BJ (cell line): ENCODE measurements at regions not wholly inside any gene's neighbourhood (a gene's known extent, or its start where the extent isn't known, plus 50 kb on each side); places are given as distances from the start of the nearest gene placed in this dataset.

Source experiments
- CTCF ChIA-PET: fragments of 350-600 bp; formaldehyde crosslinking; extraction: SDS; loops from one replicate; lab custom pipeline; 2021; ENCODE audit warnings: antibody characterized with exemption, inconsistent platforms; lab: Yijun Ruan, JAX
- POLR2A ChIA-PET: fragments of 300-600 bp; sonication (Branson Sonifier 250); formaldehyde crosslinking; extraction: SDS; loops from one replicate; lab custom pipeline; 2021; ENCODE audit warnings: antibody characterized with exemption; lab: Charles Lee
- DNase-seq: peaks from one replicate; pipeline ENCODE4 v3.0.0-alpha.2; 2011; ENCODE audit warnings: low read depth
- H3K27me3 ChIP-seq: 2 replicates; pipeline ENCODE4 v1.6.0; 2011; ENCODE audit warnings: low read length; ENCODE audit not compliant: control insufficient read depth, insufficient read depth
- H3K36me3 ChIP-seq: 2 replicates; pipeline ENCODE4 v1.5.1; 2011; ENCODE audit warnings: low read length; ENCODE audit not compliant: control insufficient read depth, insufficient read depth
- H3K4me3 ChIP-seq: 2 replicates; pipeline ENCODE4 v1.5.1; 2011; ENCODE audit warnings: low read depth, mild to moderate bottlenecking, control low read depth, low read length
- TF ChIP-seq, protein P1 (sequence below): IDR thresholded peaks from 2 replicates; pipeline ENCODE4 v1.5.1; 2011; ENCODE audit warnings: low read depth, mild to moderate bottlenecking, control low read depth, inconsistent platforms, low read length, moderate library complexity; ENCODE audit not compliant: insufficient read depth

- TF ChIP-seq, protein P1, sequence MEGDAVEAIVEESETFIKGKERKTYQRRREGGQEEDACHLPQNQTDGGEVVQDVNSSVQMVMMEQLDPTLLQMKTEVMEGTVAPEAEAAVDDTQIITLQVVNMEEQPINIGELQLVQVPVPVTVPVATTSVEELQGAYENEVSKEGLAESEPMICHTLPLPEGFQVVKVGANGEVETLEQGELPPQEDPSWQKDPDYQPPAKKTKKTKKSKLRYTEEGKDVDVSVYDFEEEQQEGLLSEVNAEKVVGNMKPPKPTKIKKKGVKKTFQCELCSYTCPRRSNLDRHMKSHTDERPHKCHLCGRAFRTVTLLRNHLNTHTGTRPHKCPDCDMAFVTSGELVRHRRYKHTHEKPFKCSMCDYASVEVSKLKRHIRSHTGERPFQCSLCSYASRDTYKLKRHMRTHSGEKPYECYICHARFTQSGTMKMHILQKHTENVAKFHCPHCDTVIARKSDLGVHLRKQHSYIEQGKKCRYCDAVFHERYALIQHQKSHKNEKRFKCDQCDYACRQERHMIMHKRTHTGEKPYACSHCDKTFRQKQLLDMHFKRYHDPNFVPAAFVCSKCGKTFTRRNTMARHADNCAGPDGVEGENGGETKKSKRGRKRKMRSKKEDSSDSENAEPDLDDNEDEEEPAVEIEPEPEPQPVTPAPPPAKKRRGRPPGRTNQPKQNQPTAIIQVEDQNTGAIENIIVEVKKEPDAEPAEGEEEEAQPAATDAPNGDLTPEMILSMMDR = no peak
- Histone ChIP-seq H3K4me3 (no peak overlapping the region), H3K36me3 (no peaks in the 10 kb centered on the region), H3K27me3 (no peaks in the 10 kb centered on the region)
- ChIA-PET POLR2A (no interaction called here), CTCF (interaction anchor here (1.0 kb wide), 1 partner anchor 17 kb away, joined by 3 read pairs; no protein-coding TSS in a partner anchor)
- no peak for DNase-seq
Measured at GRCh38 chr15:95442107-95442719, 888.3 kb upstream of the NR2F2 start.

DNA sequence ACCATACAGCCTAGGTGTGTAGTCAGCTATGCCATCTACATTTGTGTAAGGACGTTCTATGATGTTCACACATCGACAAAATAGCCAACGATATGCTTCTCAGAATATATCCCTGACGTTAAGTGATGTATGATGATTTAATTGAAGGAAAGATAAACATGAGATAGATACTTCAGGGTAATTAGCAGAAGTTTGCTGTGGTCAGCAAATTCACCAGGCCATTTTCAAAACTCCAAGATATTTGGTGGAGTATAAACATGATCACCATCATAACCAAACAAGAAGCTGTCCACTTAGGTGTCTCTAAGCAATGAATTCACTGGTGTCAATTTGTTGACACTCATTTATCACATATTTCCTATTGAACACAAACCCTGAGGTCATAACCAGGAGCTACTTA lies 885.6 kb upstream of the NR2F2 start:
- DNase-seq = no peak
- POLR2A ChIA-PET = no interaction called here
- Histone ChIP-seq H3K4me3 (no peak overlapping the region), H3K27me3 (no peaks in the 10 kb centered on the region), H3K36me3 (no peaks in the 10 kb centered on the region)
- CTCF ChIA-PET = no interaction called here
- TF ChIP-seq, protein P1 = no peak

DNA sequence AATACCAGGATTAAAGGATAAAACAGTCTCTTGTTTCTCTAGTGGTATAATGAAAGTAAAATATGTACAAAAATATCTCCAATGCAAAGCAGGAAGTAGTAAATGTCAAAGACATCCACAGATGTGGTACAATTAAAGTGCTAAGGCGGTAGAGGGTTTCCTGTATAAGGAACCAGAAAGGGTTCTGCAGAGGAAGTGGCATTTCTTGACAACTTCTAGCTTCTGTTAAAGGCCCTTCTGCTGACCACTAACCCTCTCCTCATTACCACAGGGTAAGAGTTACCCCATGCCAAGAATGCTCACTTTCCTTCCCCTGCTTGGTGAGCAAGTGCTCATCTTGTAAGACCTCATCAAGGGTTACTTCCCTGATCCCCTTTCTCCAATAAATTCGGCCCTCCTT lies 883.6 kb upstream of the NR2F2 start:
- no peak for DNase-seq
- CTCF ChIA-PET = interaction anchor here (0.6 to 0.9 kb wide), 3 partner anchors 24 to 156 kb away, joined by 3 to 4 read pairs (median 3); no protein-coding TSS in a partner anchor
- POLR2A ChIA-PET = no interaction called here
- Histone ChIP-seq H3K4me3 (no peak overlapping the region), H3K27me3 (no peaks in the 10 kb centered on the region), H3K36me3 (no peaks in the 10 kb centered on the region)
- TF ChIP-seq, protein P1 = no peak

DNA sequence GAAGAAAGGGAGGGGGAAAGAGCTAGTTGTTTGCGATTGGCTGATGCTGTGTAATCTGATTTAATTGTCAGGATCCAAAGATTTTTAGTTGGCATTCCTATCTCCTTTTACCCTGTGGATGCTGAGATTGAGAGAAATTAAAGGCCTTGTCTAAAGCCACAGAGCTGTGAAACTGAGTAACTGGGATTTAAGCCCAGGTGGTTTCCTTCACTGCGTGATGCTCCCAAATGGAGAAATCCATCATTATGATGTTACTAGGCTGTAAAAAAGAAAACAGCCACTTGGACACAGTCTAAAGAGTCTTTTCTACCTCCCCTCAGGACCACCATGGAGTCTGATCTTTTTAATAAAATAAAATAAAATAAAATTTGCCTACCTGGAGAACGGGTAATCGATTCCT lies 883.0 kb upstream of the NR2F2 start:
- CTCF ChIA-PET = interaction anchor here (0.6 to 0.9 kb wide), 3 partner anchors 23 to 157 kb away, joined by 3 to 4 read pairs (median 3); no protein-coding TSS in a partner anchor
- no peaks in the 10 kb centered on the region for H3K36me3 ChIP-seq
- DNase-seq = no peak
- POLR2A ChIA-PET = no interaction called here
- TF ChIP-seq, protein P1 = no peak
- no peak overlapping the region for H3K4me3 ChIP-seq
- H3K27me3 ChIP-seq = no peaks in the 10 kb centered on the region

DNA sequence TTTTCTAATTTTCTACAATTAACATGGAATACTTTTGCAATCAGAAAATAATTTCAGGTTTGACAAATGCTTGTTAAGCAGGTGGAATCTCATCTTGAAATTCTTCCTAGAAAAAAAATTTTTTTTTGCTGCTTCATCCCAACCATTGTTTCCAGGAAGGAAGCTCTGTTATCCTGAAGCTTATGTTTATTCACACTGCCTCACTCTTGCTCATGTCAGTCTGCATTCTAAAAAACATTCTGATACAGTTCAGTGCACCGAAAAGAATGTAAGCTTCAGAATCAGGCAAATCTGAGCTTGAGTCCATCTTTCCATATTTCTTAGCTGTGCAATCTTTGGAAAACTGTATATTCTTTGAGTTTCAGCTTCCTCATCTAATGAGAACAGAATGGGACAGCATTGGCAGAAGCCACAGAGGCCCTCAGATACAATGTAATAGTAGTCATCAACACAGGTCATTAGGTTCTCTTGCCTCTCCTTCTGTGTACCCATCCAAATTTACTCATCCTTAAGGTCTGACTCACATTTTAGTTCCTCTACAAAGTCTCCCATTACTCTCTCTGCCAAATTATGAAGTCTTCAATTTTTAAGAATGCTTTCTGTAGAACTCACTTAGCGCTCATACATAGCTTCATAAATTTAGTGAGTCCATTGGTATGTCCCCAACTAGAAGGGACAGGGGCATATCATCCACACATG lies 881.8 kb upstream of the NR2F2 start:
- no peaks in the 10 kb centered on the region for H3K36me3 ChIP-seq
- H3K27me3 ChIP-seq = no peaks in the 10 kb centered on the region
- TF ChIP-seq, protein P1 = no peak
- peak; percentile 18 for DNase-seq
- CTCF ChIA-PET = no interaction called here
- POLR2A ChIA-PET = no interaction called here
- no peak overlapping the region for H3K4me3 ChIP-seq
